ENCODE measurements at regions not wholly inside any gene's neighbourhood (a gene's known extent, or its start where the extent isn't known, plus 50 kb on each side); places are given as distances from the start of the nearest gene placed in this dataset.
"Not testable (repeated sequence)": the region's sequence is repeated elsewhere in the genome, so short reads cannot be mapped to it uniquely, and the experiment has no call there.

GRCh38 chr2:52341732-52342131, 1309.8 kb upstream of the NRXN1 start:
- DNase-seq (no peak), ATAC-seq (no peak)
- Mint-ChIP-seq H3K36me3 (ENCODE audit: low read depth) (no peaks in the 10 kb centered on the region), H3K4me3 (no peak overlapping the region), H3K4me1 (ENCODE audit: low read depth) (no peaks in the 10 kb centered on the region), H3K27me3 (no peaks in the 10 kb centered on the region), H3K27ac (no peak overlapping the region), H3K9me3 (peaks cover 5% of the 10 kb centered on the region)
- CTCF ChIA-PET = no interaction called here
- intact Hi-C loops (cut with micrococcal nuclease) = no loop called here
- no peak for TF ChIP-seq CTCF (IDR thresholded peaks at IDR 0.05)
- POLR2A ChIA-PET = no interaction called here

GRCh38 chr2:52340171-52340570, 1308.2 kb upstream of the NRXN1 start:
- H3K4me3 Mint-ChIP-seq = no peak overlapping the region
- no peak overlapping the region for H3K27ac Mint-ChIP-seq
- no peak for TF ChIP-seq CTCF (IDR thresholded peaks at IDR 0.05)
- ChIA-PET POLR2A (no interaction called here), CTCF (no interaction called here)
- peaks cover 5% of the 10 kb centered on the region for H3K9me3 Mint-ChIP-seq
- no peaks in the 10 kb centered on the region for H3K36me3 Mint-ChIP-seq (ENCODE audit: low read depth)
- ATAC-seq = no peak
- no peaks in the 10 kb centered on the region for H3K4me1 Mint-ChIP-seq (ENCODE audit: low read depth)
- intact Hi-C loops (cut with micrococcal nuclease) = no loop called here
- no peaks in the 10 kb centered on the region for H3K27me3 Mint-ChIP-seq
- no peak for DNase-seq

- ATAC-seq; DNase-seq; H3K27me3 Mint-ChIP-seq; CTCF ChIA-PET; H3K36me3 Mint-ChIP-seq (ENCODE audit: low read depth); H3K27ac Mint-ChIP-seq; H3K9me3 Mint-ChIP-seq; intact Hi-C loops (cut with micrococcal nuclease); H3K4me1 Mint-ChIP-seq (ENCODE audit: low read depth); H3K4me3 Mint-ChIP-seq; POLR2A ChIA-PET: not testable (repeated sequence)
Observed at GRCh38 chr2:52337786-52338185, 1305.9 kb upstream of the NRXN1 start.

GRCh38 chr2:52336951-52337350, 1305.0 kb upstream of the NRXN1 start:
- Mint-ChIP-seq H3K4me1 (ENCODE audit: low read depth) (no peaks in the 10 kb centered on the region), H3K27me3 (no peaks in the 10 kb centered on the region), H3K9me3 (peaks cover 1% of the 10 kb centered on the region), H3K27ac (no peak overlapping the region), H3K4me3 (no peak overlapping the region), H3K36me3 (ENCODE audit: low read depth) (no peaks in the 10 kb centered on the region)
- ChIA-PET POLR2A (interaction anchor here (0.8 kb wide), 1 partner anchor 8 kb away, joined by 3 read pairs; no protein-coding TSS in a partner anchor), CTCF (no interaction called here)
- ATAC-seq (no peak), DNase-seq (no peak)
- intact Hi-C loops (cut with micrococcal nuclease) = no loop called here
- no peak for TF ChIP-seq CTCF (IDR thresholded peaks at IDR 0.05)

GRCh38 chr2:52335727-52336126, 1303.8 kb upstream of the NRXN1 start:
- no peak for DNase-seq
- no peak for TF ChIP-seq CTCF (IDR thresholded peaks at IDR 0.05)
- POLR2A ChIA-PET = no interaction called here
- Mint-ChIP-seq H3K27ac (no peak overlapping the region), H3K27me3 (no peaks in the 10 kb centered on the region), H3K4me3 (no peak overlapping the region), H3K36me3 (ENCODE audit: low read depth) (no peaks in the 10 kb centered on the region), H3K4me1 (ENCODE audit: low read depth) (no peaks in the 10 kb centered on the region), H3K9me3 (peaks cover 6% of the 10 kb centered on the region)
- no peak for ATAC-seq
- CTCF ChIA-PET = no interaction called here
- intact Hi-C loops (cut with micrococcal nuclease) = no loop called here

- no peak for TF ChIP-seq CTCF (IDR thresholded peaks at IDR 0.05)
- CTCF ChIA-PET = no interaction called here
- Mint-ChIP-seq H3K9me3 (peaks cover 9% of the 10 kb centered on the region), H3K27me3 (no peaks in the 10 kb centered on the region), H3K27ac (no peak overlapping the region), H3K4me1 (ENCODE audit: low read depth) (no peaks in the 10 kb centered on the region), H3K36me3 (ENCODE audit: low read depth) (no peaks in the 10 kb centered on the region), H3K4me3 (no peak overlapping the region)
- no peak for DNase-seq
- no peak for ATAC-seq
- POLR2A ChIA-PET = no interaction called here
- intact Hi-C loops (cut with micrococcal nuclease) = no loop called here
Observed at GRCh38 chr2:52334185-52334584, 1302.3 kb upstream of the NRXN1 start.
